ENCODE measurements at regions not wholly inside any gene's neighbourhood (a gene's known extent, or its start where the extent isn't known, plus 50 kb on each side); places are given as distances from the start of the nearest gene placed in this dataset.

GRCh38 chr2:16287831-16288230 lies 347.5 kb downstream of the MYCN start:
- Histone ChIP-seq H2BK5ac (ENCODE audit: low read depth, low read length) (no peak overlapping the region), H3K4me2 (ENCODE audit: insufficient read depth in 1 of 2, low read depth in 2 of 2, low read length in 2 of 2) (no peak overlapping the region), H4K8ac (ENCODE audit: extremely low read depth, insufficient read depth, low read length) (no peak overlapping the region), H3K23ac (ENCODE audit: insufficient read length) (no peak overlapping the region), H3K4me3 (ENCODE audit: extremely low read depth in 1 of 4, insufficient read depth in 2 of 4, low read depth in 3 of 4, low read length in 4 of 4) (no peak overlapping the region), H3K56ac (replicated peaks; ENCODE audit: insufficient read length, low read depth, low read length) (no peak overlapping the region), H3K27me3 (replicated peaks in 1 of 4; ENCODE audit: control insufficient read depth in 3 of 4, extremely low read depth in 1 of 4, insufficient read depth in 3 of 4, low read length in 3 of 4) (no peaks in the 10 kb centered on the region), H3K14ac (ENCODE audit: insufficient read length) (no peak overlapping the region), H3K79me2 (ENCODE audit: control insufficient read depth in 1 of 2, insufficient read depth in 2 of 2, low read length in 2 of 2) (no peaks in the 10 kb centered on the region), H2BK20ac (ENCODE audit: low read length) (no peak overlapping the region), H3K18ac (ENCODE audit: extremely low read depth, low read length) (no peak overlapping the region), H2AK5ac (ENCODE audit: low read depth, low read length) (no peak overlapping the region), H3K9ac (replicated peaks in 1 of 4; ENCODE audit: extremely low read depth in 1 of 4, low read depth in 3 of 4, low read length in 3 of 4) (no peak overlapping the region), H3K23me2 (ENCODE audit: low read depth, low read length) (no peaks in the 10 kb centered on the region), H3K79me1 (ENCODE audit: low read depth, low read length) (no peaks in the 10 kb centered on the region), H3K36me3 (ENCODE audit: control insufficient read depth in 2 of 4, insufficient read depth in 4 of 4, low read length in 3 of 4) (no peaks in the 10 kb centered on the region), H3K4ac (replicated peaks; ENCODE audit: insufficient read length, low read depth, low read length) (no peak overlapping the region), H2AFZ (ENCODE audit: low read length) (no peak overlapping the region), H3K9me3 (ENCODE audit: insufficient read depth in 2 of 2, low read depth in 1 of 2, low read length in 1 of 2) (no peaks in the 10 kb centered on the region), H2BK120ac (replicated peaks; ENCODE audit: low read depth, low read length) (no peak overlapping the region), H4K20me1 (replicated peaks in 1 of 2; ENCODE audit: control insufficient read depth in 1 of 2, insufficient read depth in 2 of 2, low read length in 2 of 2) (no peaks in the 10 kb centered on the region), H3K4me1 (replicated peaks in 1 of 4; ENCODE audit: control insufficient read depth in 3 of 4, insufficient read depth in 4 of 4, low read length in 3 of 4) (no peaks in the 10 kb centered on the region), H4K5ac (ENCODE audit: insufficient read length, low read depth, low read length) (no peak overlapping the region), H2BK15ac (ENCODE audit: low read length) (no peak overlapping the region), H2BK12ac (ENCODE audit: low read depth, low read length) (no peak overlapping the region), H4K91ac (replicated peaks; ENCODE audit: insufficient read length, low read length) (no peak overlapping the region), H3K27ac (ENCODE audit: low read depth, low read length) (no peak overlapping the region)
- 92% methylated on average over 3 of the region's 3 CpGs; no CpG with 5 or more reads in 1 of the 2 experiments for WGBS, 2 experiments (ENCODE audit: extremely low coverage in 1 of 2, insufficient coverage in 1 of 2, insufficient read length in 1 of 2, insufficient replicate concordance in 2 of 2, low coverage in 1 of 2, low lambda C conversion rate in 2 of 2, missing lambda C conversion rate in 1 of 2)
- CTCF ChIA-PET (ENCODE audit: partially characterized antibody), result interaction anchor here (0.6 to 0.8 kb wide), 3 partner anchors 15 to 109 kb away, joined by 3 to 4 read pairs (median 3); no protein-coding TSS in a partner anchor
- POLR2A ChIA-PET (ENCODE audit: partially characterized antibody), result no interaction called here
- DNase-seq (ENCODE audit: low read depth in 1 of 2, low spot score in 2 of 2), result no peak
- FAIRE-seq, result no peak
- TF ChIP-seq KDM4A (IDR thresholded peaks at IDR 0.05; ENCODE audit: low read depth, low read length, severe bottlenecking) (no peak), ATF2 (IDR thresholded peaks at IDR 0.05; ENCODE audit: low read length) (no peak), EGR1 (IDR thresholded peaks at IDR 0.05; ENCODE audit: borderline replicate concordance, low read depth, low read length) (no peak), YY1 (IDR thresholded peaks at IDR 0.05; ENCODE audit: low read depth, low read length) (no peak), SP4 (IDR thresholded peaks at IDR 0.05; ENCODE audit: low read length) (no peak), JUN (IDR thresholded peaks at IDR 0.05; ENCODE audit: low read depth, low read length) (no peak), CBX5 (IDR thresholded peaks at IDR 0.05; ENCODE audit: low read depth, low read length) (no peak), RNF2 (IDR thresholded peaks at IDR 0.05; ENCODE audit: borderline replicate concordance, low read depth, low read length, missing control alignments, poor library complexity, severe bottlenecking) (no peak), ZNF274 (IDR thresholded peaks at IDR 0.05; ENCODE audit: borderline replicate concordance, extremely low read depth, low read length) (no peak), SIN3A (conservative IDR thresholded peaks at IDR 0.05 in 1 of 2, IDR thresholded peaks at IDR 0.05 in 1 of 2; ENCODE audit: low read depth in 1 of 2, low read length in 2 of 2) (no peak), KDM5A (IDR thresholded peaks at IDR 0.05; ENCODE audit: low read length) (no peak), SP2 (IDR thresholded peaks at IDR 0.05; ENCODE audit: low read length) (no peak), POU5F1 (IDR thresholded peaks at IDR 0.05; ENCODE audit: low read depth, low read length) (no peak), BACH1 (IDR thresholded peaks at IDR 0.05; ENCODE audit: low read length) (no peak)

All from H1 (cell line).